NCI-H2196 (cell line): ENCODE measurements at regions not wholly inside any gene's neighbourhood (a gene's known extent, or its start where the extent isn't known, plus 50 kb on each side); places are given as distances from the start of the nearest gene placed in this dataset.
"Not testable (repeated sequence)": the region's sequence is repeated elsewhere in the genome, so short reads cannot be mapped to it uniquely, and the experiment has no call there.

Experiments used
- DNase-seq: peaks from one replicate; lab custom pipeline; 2025; ENCODE audit not compliant: unreplicated experiment; lab: John Stamatoyannopoulos, UW

DNA sequence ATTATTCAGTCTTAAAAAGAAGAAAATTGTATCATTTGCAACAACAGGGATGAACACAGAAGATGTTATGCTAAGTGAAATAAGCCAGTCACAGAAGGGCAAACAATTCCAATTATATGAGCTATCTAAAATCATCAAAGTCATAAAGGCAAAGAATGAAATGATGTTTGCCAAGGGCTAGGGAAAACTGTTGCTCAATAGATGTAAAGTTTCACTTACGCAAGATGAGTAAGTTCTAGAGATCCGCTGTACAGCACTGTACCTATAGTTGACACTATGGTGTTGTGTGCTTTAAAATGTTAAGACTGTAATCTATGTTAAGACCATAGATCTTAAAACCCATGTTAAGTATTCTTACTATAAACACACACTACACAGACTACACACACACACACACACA, 904.6 kb upstream of the LRRN3 start:
- DNase-seq = no peak

GRCh38 chr7:110187877-110188554, 902.9 kb upstream of the LRRN3 start:
- no peak for DNase-seq

- DNase-seq = no peak
Measured at GRCh38 chr7:110204527-110204926, 886.4 kb upstream of the LRRN3 start.

- no peak for DNase-seq
Measured at GRCh38 chr7:110205899-110206298, 885.0 kb upstream of the LRRN3 start.

DNA sequence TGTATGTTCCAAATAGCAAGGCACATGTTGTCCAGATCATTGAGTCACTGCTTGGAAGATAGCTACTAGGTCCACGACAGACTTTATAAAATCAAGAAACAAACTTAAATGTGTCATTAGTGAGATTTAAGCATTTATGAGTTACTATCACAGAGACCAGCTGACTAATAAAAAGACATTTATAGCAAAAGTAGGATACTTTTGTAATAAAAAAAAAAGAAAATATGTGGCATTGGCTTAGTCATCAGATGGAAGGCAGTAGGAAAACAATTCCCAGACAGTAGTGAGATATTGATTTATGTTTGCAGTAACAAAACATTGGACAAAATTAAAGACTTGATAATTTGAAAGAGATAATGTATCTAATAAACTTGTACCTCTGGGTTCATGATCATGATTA, 881.0 kb upstream of the LRRN3 start:
- no peak for DNase-seq

GRCh38 chr7:110210941-110211608, 879.9 kb upstream of the LRRN3 start:
- no peak for DNase-seq

DNA sequence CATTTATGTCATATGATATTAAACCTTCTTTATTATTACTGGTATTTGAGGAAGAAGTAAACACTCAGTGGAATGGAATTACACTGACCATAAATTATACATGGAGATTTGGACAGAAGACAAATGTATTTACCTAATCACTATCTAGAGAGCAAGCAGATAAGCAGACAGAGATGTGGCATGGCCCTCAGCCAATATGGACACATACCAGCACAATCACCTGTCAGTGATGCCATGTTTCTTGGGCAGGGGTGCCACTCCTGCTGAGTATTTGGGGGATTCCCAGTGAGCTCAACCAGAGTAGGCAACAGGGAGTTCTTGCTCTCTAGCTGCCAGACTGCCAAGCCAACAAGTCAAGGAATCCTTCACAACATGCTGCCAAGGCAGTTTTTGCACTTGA, 866.3 kb upstream of the LRRN3 start:
- no peak for DNase-seq

- no peak for DNase-seq
Measured at GRCh38 chr7:110246118-110246517, 844.8 kb upstream of the LRRN3 start.

- no peak for DNase-seq
Measured at GRCh38 chr7:110253093-110253492, 837.8 kb upstream of the LRRN3 start.

- DNase-seq = no peak
Measured at GRCh38 chr7:110257673-110258072, 833.3 kb upstream of the LRRN3 start.

DNA sequence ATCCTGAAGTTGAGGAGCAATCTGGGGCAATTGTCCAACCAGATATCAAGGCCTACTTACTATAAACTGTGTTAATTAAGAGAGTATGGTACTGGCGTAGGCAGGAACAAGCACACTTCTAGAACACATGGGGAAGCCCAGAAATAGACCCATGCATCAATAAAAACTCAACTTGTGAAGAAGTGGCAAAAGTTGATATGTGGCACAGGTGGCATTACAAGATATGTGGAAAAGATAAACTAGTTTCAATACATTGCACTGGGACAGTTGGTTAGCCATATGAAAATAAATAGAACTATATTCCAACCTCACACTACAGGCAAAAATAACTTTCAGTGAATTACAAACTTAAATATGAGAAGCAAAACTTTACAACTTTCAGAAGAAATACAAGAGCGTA, 828.7 kb upstream of the LRRN3 start:
- DNase-seq = no peak

GRCh38 chr7:110264288-110264687, 826.6 kb upstream of the LRRN3 start:
- DNase-seq = no peak

DNA sequence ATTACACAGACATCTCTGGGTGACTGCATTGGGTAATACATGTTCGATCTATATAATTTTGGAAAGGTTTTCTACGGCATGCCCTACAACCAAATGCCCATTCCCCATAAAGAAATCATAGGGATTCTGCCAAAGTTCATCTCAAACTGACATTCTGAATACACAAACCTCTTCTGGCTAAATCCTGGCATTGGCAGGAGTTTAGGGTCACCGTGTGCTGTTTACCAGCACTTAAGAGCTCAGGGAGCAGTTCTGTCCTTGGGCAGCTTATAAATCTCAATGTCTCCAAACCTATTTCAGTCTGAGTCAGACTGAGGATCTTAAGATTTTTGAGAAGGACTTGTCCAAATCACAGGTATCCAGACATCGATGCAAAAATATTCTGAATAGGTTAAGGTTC, 809.6 kb upstream of the LRRN3 start:
- DNase-seq = no peak

GRCh38 chr7:110283056-110283455, 807.9 kb upstream of the LRRN3 start:
- no peak for DNase-seq

DNA sequence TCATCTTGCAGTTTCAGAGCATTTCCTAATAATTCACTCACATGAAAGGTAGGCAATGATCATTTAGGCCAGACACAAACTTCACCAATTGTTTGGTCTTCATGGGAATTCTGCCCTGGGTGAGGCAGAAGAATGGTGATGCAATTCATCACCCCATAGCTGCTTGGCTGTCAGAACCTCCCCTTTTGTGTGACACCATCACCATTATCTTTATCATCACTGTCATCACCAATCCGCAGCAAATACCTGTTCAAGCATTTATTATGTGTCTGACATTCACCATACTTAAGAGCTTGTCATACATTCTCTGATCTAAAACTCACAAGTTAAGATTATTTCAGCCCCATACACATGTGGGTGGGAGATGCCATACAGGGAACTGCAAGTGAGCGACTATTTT, 799.5 kb upstream of the LRRN3 start:
- DNase-seq = no peak

DNA sequence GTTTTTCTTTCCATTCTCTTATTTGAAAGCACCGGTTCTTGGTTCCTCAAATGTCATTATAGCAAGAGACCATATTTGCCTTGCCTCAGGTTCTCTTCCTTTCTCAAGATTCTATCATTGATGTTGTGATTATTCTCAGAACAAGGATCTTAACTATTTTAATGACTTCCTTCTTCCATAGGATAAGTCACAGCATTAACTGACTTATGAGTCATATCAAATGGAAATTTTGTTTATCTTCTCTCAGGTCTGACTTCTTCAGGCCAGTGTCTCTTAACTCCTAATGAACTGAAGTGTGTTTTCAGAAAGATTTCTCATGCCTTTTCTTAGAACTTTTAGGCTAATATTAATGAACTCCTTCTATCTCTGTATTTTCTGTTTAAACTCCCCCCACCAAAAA, 794.6 kb upstream of the LRRN3 start:
- no peak for DNase-seq

DNA sequence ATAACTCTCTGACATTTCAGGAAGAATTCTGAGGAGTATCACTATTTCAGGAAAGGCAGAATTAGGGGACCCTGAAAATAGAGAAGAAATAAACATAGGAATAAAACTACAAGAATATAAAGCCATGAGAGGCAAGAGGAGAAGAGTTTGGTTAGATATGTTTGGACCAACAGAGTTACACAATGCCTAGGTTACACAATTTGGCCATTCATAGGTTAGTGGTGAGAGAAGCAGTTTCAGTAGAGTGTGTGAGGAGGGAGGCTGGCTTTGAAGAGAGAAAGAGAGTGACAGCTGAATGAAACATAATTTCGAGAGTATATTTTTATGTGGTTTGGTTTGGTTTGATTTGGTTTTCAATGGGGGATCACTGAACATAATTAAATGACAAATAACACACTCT, 783.2 kb upstream of the LRRN3 start:
- no peak for DNase-seq

DNA sequence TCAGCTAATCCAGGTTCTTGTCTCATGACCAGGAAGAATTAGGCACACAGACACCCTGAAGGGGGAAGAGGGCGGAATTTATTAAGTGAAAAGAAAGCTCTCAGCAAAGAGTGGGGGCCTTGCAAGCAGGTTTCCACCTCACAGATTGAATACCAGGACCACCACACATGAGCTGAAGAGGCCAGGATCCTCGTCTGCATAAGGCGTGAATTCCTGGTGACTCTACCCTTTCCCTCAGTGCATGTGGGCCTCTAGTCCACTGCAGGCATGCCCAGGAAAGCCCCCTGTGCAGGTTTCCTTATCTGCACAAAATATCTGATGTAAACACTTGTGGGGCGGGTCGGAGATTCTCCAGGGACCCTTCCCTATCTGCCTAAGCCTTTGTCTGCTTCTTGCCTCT, 782.1 kb upstream of the LRRN3 start:
- no peak for DNase-seq

- DNase-seq = no peak
Measured at GRCh38 chr7:110309941-110310340, 781.0 kb upstream of the LRRN3 start.

DNA sequence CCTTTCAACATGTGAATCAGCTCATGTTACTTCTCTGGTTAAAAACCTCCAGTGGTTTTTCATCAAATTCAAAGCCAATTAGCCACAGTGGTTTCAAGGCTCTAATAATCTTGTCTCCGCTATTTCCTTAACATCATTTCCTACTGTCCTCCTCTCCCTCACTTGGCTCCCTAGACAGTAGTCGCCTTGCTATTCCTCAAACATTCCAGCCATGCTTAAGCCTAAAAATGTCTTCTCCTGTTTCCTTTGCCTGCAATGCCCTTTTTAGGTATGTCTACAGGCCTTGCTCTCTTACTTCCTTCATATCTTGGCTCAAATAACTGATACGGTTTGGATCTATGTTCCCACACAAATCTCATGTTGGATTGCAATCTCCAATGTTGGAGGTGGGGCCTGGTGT, 779.4 kb upstream of the LRRN3 start:
- no peak for DNase-seq

DNA sequence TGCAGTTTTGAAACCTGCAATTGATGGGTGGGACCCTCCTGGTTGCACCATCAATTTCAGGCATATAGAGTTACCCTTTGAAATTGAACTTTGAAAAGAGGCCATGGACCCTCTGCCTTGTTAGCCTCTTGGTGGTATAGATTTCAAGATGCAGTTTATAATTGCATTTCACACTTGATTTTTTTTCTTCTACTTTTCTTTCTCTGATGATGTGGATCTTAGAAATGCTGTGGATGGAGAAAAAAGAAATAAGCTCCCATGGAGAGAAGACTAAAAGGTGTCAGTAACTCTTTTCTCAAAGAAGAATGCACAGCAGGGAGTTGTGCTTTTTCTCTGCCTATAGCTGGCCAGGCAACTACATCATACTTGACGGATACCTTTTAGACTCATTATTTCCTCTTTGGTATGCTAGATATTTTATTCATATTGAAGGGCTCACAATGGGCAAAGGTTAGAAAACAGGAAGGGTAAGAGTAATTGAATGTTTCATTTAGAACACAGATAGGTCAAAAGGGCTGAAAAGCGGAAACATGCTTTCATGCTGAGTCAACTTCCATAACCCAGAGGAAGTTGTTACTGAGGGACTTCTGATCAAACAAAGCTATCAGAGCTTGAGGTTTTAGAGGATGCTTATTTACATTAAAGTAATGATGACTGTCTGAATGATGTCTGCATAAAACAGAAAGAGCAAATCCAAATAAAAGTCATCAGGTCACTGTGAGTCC, 773.2 kb upstream of the LRRN3 start:
- no peak for DNase-seq

GRCh38 chr7:110320285-110320684, 770.6 kb upstream of the LRRN3 start:
- DNase-seq = not testable (repeated sequence)
